ENCODE measurements at regions not wholly inside any gene's neighbourhood (a gene's known extent, or its start where the extent isn't known, plus 50 kb on each side); places are given as distances from the start of the nearest gene placed in this dataset.

DNA sequence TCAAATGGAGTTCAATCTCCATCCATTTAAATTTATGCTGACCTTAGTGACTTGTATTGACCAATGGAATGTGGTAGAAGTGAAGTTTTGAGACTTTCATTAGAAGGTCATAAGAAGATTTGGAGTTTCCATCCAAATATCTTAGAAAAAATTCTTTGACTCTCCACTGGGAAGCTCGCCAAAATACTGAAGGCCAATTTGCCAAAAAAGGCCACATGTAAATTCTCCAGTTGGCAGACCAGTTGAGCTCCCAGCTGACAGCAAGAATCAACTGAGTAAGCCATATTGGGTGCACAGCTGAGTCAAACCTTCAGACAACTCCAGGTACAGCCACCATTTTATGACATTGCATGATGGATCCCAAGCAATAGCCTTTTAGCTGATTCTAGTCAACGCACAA is 228.3 kb upstream of the SETBP1 start:
- ATAC-seq, result peak; percentile 16; the same call in 1 of the 3 replicates
- TF ChIP-seq ZC3H10 (CRISPR knock-in tag; IDR thresholded peaks at IDR 0.05) (no peak), ISL1 (CRISPR knock-in tag; IDR thresholded peaks at IDR 0.05) (peak; percentile 39)

GRCh38 chr18:44453505-44453904 is 227.2 kb upstream of the SETBP1 start:
- TF ChIP-seq POU6F1 (CRISPR knock-in tag; IDR thresholded peaks at IDR 0.05; ENCODE audit: borderline replicate concordance, low read depth), result no peak
- TF ChIP-seq ZC3H10 (CRISPR knock-in tag; IDR thresholded peaks at IDR 0.05), result no peak
- TF ChIP-seq ARNTL (CRISPR knock-in tag; IDR thresholded peaks at IDR 0.05; ENCODE audit: borderline replicate concordance, low read depth), result no peak
- TF ChIP-seq CSDC2 (CRISPR knock-in tag; IDR thresholded peaks at IDR 0.05), result no peak
- TF ChIP-seq PATZ1 (CRISPR knock-in tag; IDR thresholded peaks at IDR 0.05; ENCODE audit: borderline replicate concordance), result no peak
- TF ChIP-seq ESRRG (CRISPR knock-in tag; IDR thresholded peaks at IDR 0.05), result no peak
- TF ChIP-seq ZNF565 (CRISPR knock-in tag; conservative IDR thresholded peaks at IDR 0.05; ENCODE audit: low read depth), result no peak
- no peak for TF ChIP-seq OSR1 (CRISPR knock-in tag; IDR thresholded peaks at IDR 0.05)
- TF ChIP-seq ZFP3 (CRISPR knock-in tag; IDR thresholded peaks at IDR 0.05), result no peak
- no peak for TF ChIP-seq TOX (CRISPR knock-in tag; IDR thresholded peaks at IDR 0.05; ENCODE audit: borderline replicate concordance)
- no peak for TF ChIP-seq ZNF70 (CRISPR knock-in tag; IDR thresholded peaks at IDR 0.05)
- TF ChIP-seq GLIS3 (CRISPR knock-in tag; IDR thresholded peaks at IDR 0.05), result no peak
- TF ChIP-seq TCF4 (CRISPR knock-in tag; IDR thresholded peaks at IDR 0.05; ENCODE audit: borderline replicate concordance), result no peak
- no peak for TF ChIP-seq SNAI2 (CRISPR knock-in tag; IDR thresholded peaks at IDR 0.05)
- TF ChIP-seq ZFP30 (CRISPR knock-in tag; IDR thresholded peaks at IDR 0.05), result no peak
- no peak for TF ChIP-seq PPARA (CRISPR knock-in tag; IDR thresholded peaks at IDR 0.05; ENCODE audit: borderline replicate concordance)
- peak; percentile 94 for ATAC-seq

- peak; percentile 97 for ATAC-seq
Measured at GRCh38 chr18:44458777-44459176, 221.9 kb upstream of the SETBP1 start.

More at GRCh38 chr18:44458777-44459176, 221.9 kb upstream of the SETBP1 start:
- TF ChIP-seq SNAI2 (CRISPR knock-in tag; IDR thresholded peaks at IDR 0.05), result no peak
- TF ChIP-seq ISL1 (CRISPR knock-in tag; IDR thresholded peaks at IDR 0.05), result no peak
- no peak for TF ChIP-seq CSDC2 (CRISPR knock-in tag; IDR thresholded peaks at IDR 0.05)
- no peak for TF ChIP-seq ZNF70 (CRISPR knock-in tag; IDR thresholded peaks at IDR 0.05)
- TF ChIP-seq ESRRG (CRISPR knock-in tag; IDR thresholded peaks at IDR 0.05), result no peak
- no peak for TF ChIP-seq PATZ1 (CRISPR knock-in tag; IDR thresholded peaks at IDR 0.05; ENCODE audit: borderline replicate concordance)
- no peak for TF ChIP-seq RARB (CRISPR knock-in tag; IDR thresholded peaks at IDR 0.05)
- TF ChIP-seq ZFP3 (CRISPR knock-in tag; IDR thresholded peaks at IDR 0.05), result no peak
- TF ChIP-seq ARNTL (CRISPR knock-in tag; IDR thresholded peaks at IDR 0.05; ENCODE audit: borderline replicate concordance, low read depth), result no peak
- TF ChIP-seq, protein P1, sequence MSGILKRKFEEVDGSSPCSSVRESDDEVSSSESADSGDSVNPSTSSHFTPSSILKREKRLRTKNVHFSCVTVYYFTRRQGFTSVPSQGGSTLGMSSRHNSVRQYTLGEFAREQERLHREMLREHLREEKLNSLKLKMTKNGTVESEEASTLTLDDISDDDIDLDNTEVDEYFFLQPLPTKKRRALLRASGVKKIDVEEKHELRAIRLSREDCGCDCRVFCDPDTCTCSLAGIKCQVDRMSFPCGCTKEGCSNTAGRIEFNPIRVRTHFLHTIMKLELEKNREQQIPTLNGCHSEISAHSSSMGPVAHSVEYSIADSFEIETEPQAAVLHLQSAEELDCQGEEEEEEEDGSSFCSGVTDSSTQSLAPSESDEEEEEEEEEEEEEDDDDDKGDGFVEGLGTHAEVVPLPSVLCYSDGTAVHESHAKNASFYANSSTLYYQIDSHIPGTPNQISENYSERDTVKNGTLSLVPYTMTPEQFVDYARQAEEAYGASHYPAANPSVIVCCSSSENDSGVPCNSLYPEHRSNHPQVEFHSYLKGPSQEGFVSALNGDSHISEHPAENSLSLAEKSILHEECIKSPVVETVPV (CRISPR knock-in tag; IDR thresholded peaks at IDR 0.05), result no peak

Data from SK-N-SH treated with all-trans-retinoic acid at 6 μM for 48 hours (cell line).